Breast epithelium (tissue), 3 donors: ENCODE measurements at regions not wholly inside any gene's neighbourhood (a gene's known extent, or its start where the extent isn't known, plus 50 kb on each side); places are given as distances from the start of the nearest gene placed in this dataset.

ENCODE experiments used
- CTCF ChIP-seq, 3 donors: fragments of 450-650 bp; IDR thresholded peaks; one replicate each; pipeline ENCODE4 v1.5.1; 2016 to 2017; ENCODE audit warnings: antibody characterized with exemption in 3 of 3, mild to moderate bottlenecking in 3 of 3, moderate library complexity in 3 of 3
- POLR2A ChIP-seq: fragments of 450-650 bp; IDR thresholded peaks from one replicate; pipeline ENCODE4 v1.6.1; 2016; ENCODE audit warnings: antibody characterized with exemption, mild to moderate bottlenecking, moderate library complexity
- POLR2AphosphoS5 ChIP-seq, 3 donors: sonication (generic); formaldehyde crosslinking; IDR thresholded peaks; one replicate each; pipeline ENCODE4 v1.6.1; 2017; ENCODE audit warnings: antibody characterized with exemption in 3 of 3

DNA sequence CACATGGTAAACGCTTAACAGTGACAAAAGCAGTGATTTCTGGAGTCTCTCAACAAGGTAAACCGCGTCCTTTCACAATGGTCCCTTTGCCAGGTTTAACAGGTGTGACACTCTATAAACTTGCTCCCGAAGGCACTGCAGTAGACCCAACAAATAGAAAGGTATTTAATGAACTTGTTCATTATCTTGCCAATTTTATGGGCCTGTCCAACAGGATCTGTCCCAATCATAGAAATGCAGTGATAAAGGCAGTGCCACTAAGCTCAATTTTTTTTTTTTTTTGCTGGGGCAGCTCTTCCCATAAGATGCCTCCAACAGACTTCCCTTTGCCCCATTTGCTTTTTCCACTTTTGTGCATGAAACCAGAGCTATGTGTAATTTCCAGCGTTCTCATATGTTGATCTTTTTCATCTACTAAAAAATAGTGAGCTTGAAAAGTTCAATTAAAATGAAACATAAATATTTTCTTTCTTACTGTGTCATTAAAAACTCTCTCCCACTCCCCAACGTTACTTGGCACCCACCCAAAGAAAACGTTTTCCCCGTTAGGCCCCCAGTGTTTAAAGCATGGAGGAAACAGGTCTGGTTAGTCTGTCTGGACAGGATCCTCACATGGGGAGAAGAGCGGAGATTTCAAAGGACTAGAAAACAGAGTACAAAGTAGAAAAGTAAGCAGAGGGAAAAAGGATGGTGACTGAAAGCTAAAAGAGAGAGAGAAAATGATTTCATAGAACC lies 80.9 kb upstream of the SPATA31D4 start:
- TF ChIP-seq POLR2AphosphoS5 (IDR thresholded peaks at IDR 0.05) (no peak), CTCF (IDR thresholded peaks at IDR 0.05) (no peak), POLR2A (no peak)
